Activated naive CD8-positive, alpha-beta T cell (primary cell): ENCODE measurements at regions not wholly inside any gene's neighbourhood (a gene's known extent, or its start where the extent isn't known, plus 50 kb on each side); places are given as distances from the start of the nearest gene placed in this dataset.

Experiments used
- H3K27ac Mint-ChIP-seq: one replicate; pipeline ENCODE4 v1.8.0; 2021; ENCODE audit warnings: mixed read lengths
- H3K27me3 Mint-ChIP-seq: one replicate; pipeline ENCODE4 v1.8.0; 2021; ENCODE audit warnings: mixed read lengths
- H3K36me3 Mint-ChIP-seq: one replicate; pipeline ENCODE4 v1.8.0; 2021; ENCODE audit warnings: mixed read lengths
- H3K4me1 Mint-ChIP-seq: one replicate; pipeline ENCODE4 v1.8.0; 2021; ENCODE audit warnings: low read depth, mixed read lengths
- H3K4me3 Mint-ChIP-seq: one replicate; pipeline ENCODE4 v1.8.0; 2021; ENCODE audit warnings: mild to moderate bottlenecking, mixed read lengths
- H3K9me3 Mint-ChIP-seq: one replicate; pipeline ENCODE4 v1.8.0; 2021; ENCODE audit warnings: low read depth, mixed read lengths

GRCh38 chr7:110373416-110373815 lies 717.5 kb upstream of the LRRN3 start:
- H3K9me3 Mint-ChIP-seq: peaks cover 8% of the 10 kb centered on the region
- no peak overlapping the region for H3K27ac Mint-ChIP-seq
- H3K4me3 Mint-ChIP-seq: no peak overlapping the region
- H3K36me3 Mint-ChIP-seq: peaks cover 2% of the 10 kb centered on the region
- no peaks in the 10 kb centered on the region for H3K4me1 Mint-ChIP-seq
- no peaks in the 10 kb centered on the region for H3K27me3 Mint-ChIP-seq

DNA sequence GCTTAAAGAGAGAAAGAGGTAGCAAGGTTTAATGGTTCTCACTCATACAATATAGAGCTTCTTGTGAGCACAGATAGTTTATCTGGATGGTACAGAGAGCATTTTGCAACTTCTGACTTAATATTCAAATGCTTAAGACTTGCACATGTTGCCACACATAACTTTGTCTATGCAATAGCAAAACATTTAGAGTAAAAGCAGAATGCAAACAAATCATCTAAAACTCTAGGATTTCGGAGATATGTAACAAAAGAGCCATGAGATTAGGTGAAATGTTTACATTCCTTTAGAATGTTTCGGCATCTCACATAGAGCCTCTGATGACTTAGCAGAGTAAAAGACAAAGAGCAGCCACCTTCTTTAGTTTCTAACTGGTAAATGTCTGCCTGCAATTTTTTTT lies 717.1 kb upstream of the LRRN3 start:
- no peak overlapping the region for H3K27ac Mint-ChIP-seq
- H3K4me1 Mint-ChIP-seq: no peaks in the 10 kb centered on the region
- H3K9me3 Mint-ChIP-seq: peaks cover 8% of the 10 kb centered on the region
- H3K27me3 Mint-ChIP-seq: no peaks in the 10 kb centered on the region
- peaks cover 2% of the 10 kb centered on the region for H3K36me3 Mint-ChIP-seq
- H3K4me3 Mint-ChIP-seq: no peak overlapping the region

DNA sequence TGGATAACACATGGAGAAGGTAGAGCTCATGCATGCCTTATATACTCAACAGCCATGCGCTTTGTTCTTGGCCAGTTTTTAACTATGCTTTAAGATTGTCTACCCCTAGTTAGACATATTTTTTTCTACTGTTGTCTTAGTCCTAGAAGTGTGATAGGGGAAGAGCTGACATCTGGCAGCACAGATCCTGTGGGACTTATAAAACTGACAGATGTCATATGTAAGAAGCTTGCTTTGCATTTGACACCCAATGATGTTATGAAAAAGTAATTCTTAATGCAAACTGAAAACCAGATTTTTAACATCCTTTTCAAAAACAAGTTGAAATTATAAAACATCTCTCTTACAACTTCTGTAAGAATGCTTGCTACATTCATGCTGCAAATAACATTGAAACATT lies 715.9 kb upstream of the LRRN3 start:
- Mint-ChIP-seq H3K27ac (no peak overlapping the region), H3K9me3 (peaks cover 6% of the 10 kb centered on the region)

DNA sequence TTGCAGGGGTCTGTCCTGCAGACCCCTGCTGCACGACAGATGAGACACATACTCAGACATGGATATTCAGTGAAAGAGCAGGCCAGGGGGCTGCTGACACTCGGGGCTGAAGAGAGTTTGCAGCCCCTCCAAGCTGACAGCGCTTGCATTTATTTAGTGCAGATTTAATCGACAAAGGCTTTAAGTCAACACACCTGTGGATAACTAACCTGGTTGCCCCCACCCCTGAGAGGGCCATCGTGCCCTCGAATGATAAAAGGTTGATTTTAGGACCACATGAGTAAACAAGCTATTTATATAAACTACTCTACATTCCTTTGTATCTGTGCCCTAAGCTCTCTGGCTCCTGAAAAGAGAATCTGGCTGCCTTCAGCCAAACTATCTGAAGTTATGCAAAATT lies 708.2 kb upstream of the LRRN3 start:
- no peak overlapping the region for H3K27ac Mint-ChIP-seq
- no peaks in the 10 kb centered on the region for H3K36me3 Mint-ChIP-seq
- H3K4me3 Mint-ChIP-seq: no peak overlapping the region
- H3K9me3 Mint-ChIP-seq: no peaks in the 10 kb centered on the region
- no peaks in the 10 kb centered on the region for H3K4me1 Mint-ChIP-seq
- H3K27me3 Mint-ChIP-seq: no peaks in the 10 kb centered on the region

More for the DNA sequence above, 715.9 kb upstream of the LRRN3 start:
- no peaks in the 10 kb centered on the region for H3K4me1 Mint-ChIP-seq
- no peaks in the 10 kb centered on the region for H3K27me3 Mint-ChIP-seq
- no peak overlapping the region for H3K4me3 Mint-ChIP-seq
- H3K36me3 Mint-ChIP-seq: peaks cover 2% of the 10 kb centered on the region

- Mint-ChIP-seq H3K4me3 (no peak overlapping the region), H3K4me1 (no peaks in the 10 kb centered on the region), H3K27me3 (no peaks in the 10 kb centered on the region)
Observed at GRCh38 chr7:110386006-110386405, 704.9 kb upstream of the LRRN3 start.

DNA sequence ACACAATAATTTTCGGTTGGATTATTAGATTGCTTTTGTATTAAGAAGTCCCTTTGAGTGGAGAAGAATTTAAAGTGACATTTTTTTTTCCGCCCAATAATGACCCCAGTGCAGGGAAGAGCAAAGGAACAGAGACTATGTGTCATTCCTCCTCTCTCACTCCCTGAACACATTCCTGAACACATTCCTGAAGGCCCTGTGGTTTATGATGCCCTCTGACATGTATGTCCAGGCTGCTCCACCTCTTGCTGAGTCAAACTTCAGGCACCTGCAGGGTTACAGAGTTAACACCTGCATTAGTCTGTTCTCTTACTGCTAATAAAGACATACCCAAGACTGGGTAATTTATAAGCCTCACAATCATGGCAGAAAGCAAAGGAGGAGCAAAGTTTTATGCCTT lies 704.0 kb upstream of the LRRN3 start:
- H3K9me3 Mint-ChIP-seq: no peaks in the 10 kb centered on the region
- no peak overlapping the region for H3K27ac Mint-ChIP-seq
- H3K4me3 Mint-ChIP-seq: no peak overlapping the region
- no peaks in the 10 kb centered on the region for H3K27me3 Mint-ChIP-seq
- H3K36me3 Mint-ChIP-seq: no peaks in the 10 kb centered on the region
- no peaks in the 10 kb centered on the region for H3K4me1 Mint-ChIP-seq

More at GRCh38 chr7:110386006-110386405, 704.9 kb upstream of the LRRN3 start:
- no peaks in the 10 kb centered on the region for H3K9me3 Mint-ChIP-seq
- no peaks in the 10 kb centered on the region for H3K36me3 Mint-ChIP-seq
- no peak overlapping the region for H3K27ac Mint-ChIP-seq

- Mint-ChIP-seq H3K4me1 (no peaks in the 10 kb centered on the region), H3K4me3 (no peak overlapping the region), H3K9me3 (no peaks in the 10 kb centered on the region), H3K36me3 (no peaks in the 10 kb centered on the region), H3K27ac (no peak overlapping the region), H3K27me3 (no peaks in the 10 kb centered on the region)
Observed at GRCh38 chr7:110387689-110388088, 703.2 kb upstream of the LRRN3 start.

DNA sequence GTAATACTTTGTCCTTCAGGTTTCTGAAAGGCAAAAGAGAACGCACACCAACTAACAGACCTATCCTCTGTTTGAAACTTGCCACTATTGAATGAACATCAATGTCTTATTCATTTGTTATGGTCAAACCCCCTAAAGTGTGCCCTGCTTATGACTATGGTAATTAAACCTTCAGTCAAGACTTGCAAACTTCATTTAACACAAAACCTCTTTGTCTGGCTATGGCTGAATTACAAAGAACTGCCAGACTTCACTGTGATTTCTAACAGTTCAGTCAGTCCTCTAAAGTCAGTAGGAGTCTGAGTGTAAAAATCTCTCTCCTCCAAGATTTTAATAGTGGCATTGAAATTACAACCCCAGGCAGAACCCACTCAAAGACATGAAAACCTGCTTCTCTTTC lies 702.5 kb upstream of the LRRN3 start:
- no peaks in the 10 kb centered on the region for H3K4me1 Mint-ChIP-seq
- no peak overlapping the region for H3K27ac Mint-ChIP-seq
- H3K4me3 Mint-ChIP-seq: no peak overlapping the region
- H3K27me3 Mint-ChIP-seq: no peaks in the 10 kb centered on the region
- H3K36me3 Mint-ChIP-seq: no peaks in the 10 kb centered on the region
- H3K9me3 Mint-ChIP-seq: no peaks in the 10 kb centered on the region

GRCh38 chr7:110396021-110396420 lies 694.9 kb upstream of the LRRN3 start:
- H3K4me1 Mint-ChIP-seq: no peaks in the 10 kb centered on the region
- no peaks in the 10 kb centered on the region for H3K27me3 Mint-ChIP-seq
- no peak overlapping the region for H3K27ac Mint-ChIP-seq
- no peaks in the 10 kb centered on the region for H3K36me3 Mint-ChIP-seq
- H3K9me3 Mint-ChIP-seq: no peaks in the 10 kb centered on the region
- no peak overlapping the region for H3K4me3 Mint-ChIP-seq

DNA sequence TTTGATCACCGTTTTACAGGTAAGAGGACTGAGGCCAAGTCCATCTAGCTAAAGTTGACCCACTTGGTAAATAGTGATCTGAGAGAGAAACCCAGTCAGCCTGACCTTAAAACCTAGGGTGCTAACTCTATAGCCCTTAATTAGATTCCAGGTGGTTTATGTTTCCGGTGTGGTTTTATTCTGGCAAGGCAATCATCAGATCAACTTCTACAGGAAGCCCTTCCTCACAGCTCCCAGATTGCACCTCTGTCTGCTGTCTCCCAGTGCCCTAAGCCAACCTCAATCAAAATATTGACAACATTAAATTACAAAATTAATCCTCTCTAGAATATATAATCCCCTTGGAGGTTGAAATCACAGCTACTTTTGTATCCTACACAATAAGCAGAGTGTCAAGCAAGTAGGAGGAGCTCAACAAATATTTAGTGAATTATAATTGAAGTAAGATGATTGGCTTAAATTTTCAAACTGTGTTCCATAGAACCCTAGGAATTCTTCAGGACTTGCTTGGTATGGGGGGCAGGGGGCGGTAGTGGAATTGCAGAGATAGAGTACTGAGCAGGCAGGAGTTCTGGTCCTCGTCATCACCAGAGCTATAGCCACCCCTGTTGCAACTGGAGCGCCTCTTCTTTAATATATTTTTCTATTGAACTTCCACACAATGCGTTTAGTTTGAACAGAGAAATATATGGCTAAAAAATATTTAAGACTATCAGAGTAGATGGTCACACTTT lies 692.8 kb upstream of the LRRN3 start:
- Mint-ChIP-seq H3K4me1 (no peaks in the 10 kb centered on the region), H3K9me3 (no peaks in the 10 kb centered on the region), H3K4me3 (no peak overlapping the region), H3K36me3 (no peaks in the 10 kb centered on the region), H3K27ac (no peak overlapping the region), H3K27me3 (no peaks in the 10 kb centered on the region)

- Mint-ChIP-seq H3K36me3 (no peaks in the 10 kb centered on the region), H3K9me3 (no peaks in the 10 kb centered on the region), H3K4me1 (no peaks in the 10 kb centered on the region), H3K4me3 (no peak overlapping the region), H3K27ac (no peak overlapping the region), H3K27me3 (no peaks in the 10 kb centered on the region)
Observed at GRCh38 chr7:110399421-110399820, 691.5 kb upstream of the LRRN3 start.

- no peaks in the 10 kb centered on the region for H3K9me3 Mint-ChIP-seq
- no peaks in the 10 kb centered on the region for H3K36me3 Mint-ChIP-seq
- no peaks in the 10 kb centered on the region for H3K4me1 Mint-ChIP-seq
- no peak overlapping the region for H3K4me3 Mint-ChIP-seq
- H3K27me3 Mint-ChIP-seq: no peaks in the 10 kb centered on the region
- H3K27ac Mint-ChIP-seq: no peak overlapping the region
Observed at GRCh38 chr7:110400411-110400810, 690.5 kb upstream of the LRRN3 start.

- H3K4me1 Mint-ChIP-seq: no peaks in the 10 kb centered on the region
- no peaks in the 10 kb centered on the region for H3K36me3 Mint-ChIP-seq
- H3K9me3 Mint-ChIP-seq: no peaks in the 10 kb centered on the region
- no peaks in the 10 kb centered on the region for H3K27me3 Mint-ChIP-seq
- no peak overlapping the region for H3K4me3 Mint-ChIP-seq
- no peak overlapping the region for H3K27ac Mint-ChIP-seq
Observed at GRCh38 chr7:110407242-110407641, 683.7 kb upstream of the LRRN3 start.

DNA sequence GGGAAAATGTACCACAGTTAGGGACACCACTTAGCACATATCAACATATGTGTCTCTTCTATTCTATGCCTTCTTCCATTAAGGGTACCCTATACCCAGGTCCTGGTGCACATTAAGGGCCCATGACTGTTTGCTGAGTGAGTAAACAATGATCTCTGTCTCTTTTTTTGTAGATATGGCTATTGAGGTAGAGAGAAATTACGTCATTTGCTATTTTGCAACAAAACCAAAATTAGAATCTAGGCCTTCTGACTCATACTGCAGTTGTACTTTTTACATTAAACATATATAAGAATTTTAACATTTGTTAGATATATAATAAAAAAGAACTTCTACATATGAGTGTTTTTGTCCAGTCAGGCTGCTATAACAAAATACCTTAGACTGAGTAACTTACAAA lies 683.2 kb upstream of the LRRN3 start:
- Mint-ChIP-seq H3K27ac (no peak overlapping the region), H3K4me1 (no peaks in the 10 kb centered on the region), H3K4me3 (no peak overlapping the region), H3K36me3 (no peaks in the 10 kb centered on the region), H3K27me3 (no peaks in the 10 kb centered on the region), H3K9me3 (no peaks in the 10 kb centered on the region)

DNA sequence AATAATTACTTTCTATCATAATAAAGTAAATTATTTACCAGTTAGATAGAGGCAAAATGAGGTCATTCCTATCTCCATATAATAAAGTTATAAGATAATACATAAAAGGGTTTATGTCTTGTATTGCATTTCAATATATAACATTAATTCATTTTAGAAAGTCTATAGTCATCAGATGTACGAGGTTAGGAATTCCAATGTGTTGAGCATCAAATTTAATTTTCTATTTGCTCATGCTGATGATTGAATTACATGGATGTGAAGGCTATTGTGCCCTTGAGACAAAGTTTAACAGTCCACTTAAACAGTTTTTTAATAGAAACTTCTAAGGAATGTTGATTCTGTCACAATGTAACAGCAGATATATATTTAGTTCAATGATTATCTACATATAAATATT lies 678.3 kb upstream of the LRRN3 start:
- Mint-ChIP-seq H3K36me3 (no peaks in the 10 kb centered on the region), H3K4me3 (no peak overlapping the region), H3K27ac (no peak overlapping the region), H3K9me3 (no peaks in the 10 kb centered on the region), H3K27me3 (peaks cover 2% of the 10 kb centered on the region), H3K4me1 (no peaks in the 10 kb centered on the region)

DNA sequence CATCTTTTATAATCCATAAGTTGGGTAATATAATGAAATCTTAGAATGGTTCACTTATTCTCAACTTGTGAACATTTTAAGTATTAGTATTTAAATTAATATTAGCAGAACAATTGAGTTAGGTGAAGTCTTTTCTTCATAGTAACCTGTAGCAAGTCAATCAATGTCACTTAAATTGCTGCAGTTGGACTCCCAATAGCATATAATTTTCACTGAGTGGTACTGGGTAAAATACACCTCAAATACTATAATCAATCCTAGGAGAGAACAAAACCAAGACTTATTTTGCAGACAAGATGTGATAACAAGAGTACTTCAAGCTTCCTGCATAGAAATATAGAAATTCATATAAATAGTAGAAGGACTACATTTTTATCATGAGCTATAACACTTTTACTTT lies 677.9 kb upstream of the LRRN3 start:
- Mint-ChIP-seq H3K9me3 (no peaks in the 10 kb centered on the region), H3K4me1 (no peaks in the 10 kb centered on the region), H3K27ac (no peak overlapping the region), H3K27me3 (peaks cover 2% of the 10 kb centered on the region), H3K36me3 (no peaks in the 10 kb centered on the region), H3K4me3 (no peak overlapping the region)
